HT1080 (cell line): ENCODE measurements at regions not wholly inside any gene's neighbourhood (a gene's known extent, or its start where the extent isn't known, plus 50 kb on each side); places are given as distances from the start of the nearest gene placed in this dataset.

ENCODE experiments used
- DNase-seq: peaks from one replicate; pipeline ENCODE4 v3.0.0-alpha.2; 2015; ENCODE audit warnings: low read depth

GRCh38 chr13:80133631-80134261 lies 207.2 kb downstream of the SPRY2 start:
- no peak for DNase-seq

GRCh38 chr13:80132741-80133601 lies 208.0 kb downstream of the SPRY2 start:
- no peak for DNase-seq

- DNase-seq, result peak; percentile 36
Measured at GRCh38 chr13:80131204-80131603, 209.7 kb downstream of the SPRY2 start.

- DNase-seq, result no peak
Measured at GRCh38 chr13:80126389-80127068, 214.4 kb downstream of the SPRY2 start.

- no peak for DNase-seq
Measured at GRCh38 chr13:80123945-80124344, 217.0 kb downstream of the SPRY2 start.

GRCh38 chr13:80121038-80121437 lies 219.9 kb downstream of the SPRY2 start:
- DNase-seq, result no peak

- no peak for DNase-seq
Measured at GRCh38 chr13:80118506-80118905, 222.4 kb downstream of the SPRY2 start.

- no peak for DNase-seq
Measured at GRCh38 chr13:80118099-80118498, 222.8 kb downstream of the SPRY2 start.

- no peak for DNase-seq
Measured at GRCh38 chr13:80117515-80117914, 223.4 kb downstream of the SPRY2 start.

GRCh38 chr13:80116107-80116506 lies 224.8 kb downstream of the SPRY2 start:
- DNase-seq, result peak; percentile 74

- DNase-seq, result no peak
Measured at GRCh38 chr13:80115616-80116015, 225.3 kb downstream of the SPRY2 start.

- DNase-seq, result no peak
Measured at GRCh38 chr13:80113714-80114454, 227.0 kb downstream of the SPRY2 start.

GRCh38 chr13:80109303-80109702 lies 231.6 kb downstream of the SPRY2 start:
- peak; percentile 52 for DNase-seq

- no peak for DNase-seq
Measured at GRCh38 chr13:80105350-80105749, 235.6 kb downstream of the SPRY2 start.

GRCh38 chr13:80101040-80101439 lies 239.9 kb downstream of the SPRY2 start:
- no peak for DNase-seq

GRCh38 chr13:80100636-80101035 lies 240.3 kb downstream of the SPRY2 start:
- DNase-seq, result no peak

- no peak for DNase-seq
Measured at GRCh38 chr13:80097561-80097960, 243.4 kb downstream of the SPRY2 start.

- DNase-seq, result no peak
Measured at GRCh38 chr13:80096383-80096782, 244.5 kb downstream of the SPRY2 start.

- no peak for DNase-seq
Measured at GRCh38 chr13:80094526-80094925, 246.4 kb downstream of the SPRY2 start.

- no peak for DNase-seq
Measured at GRCh38 chr13:80093888-80094287, 247.0 kb downstream of the SPRY2 start.

- DNase-seq, result peak; percentile 57
Measured at GRCh38 chr13:80086304-80086721, 254.6 kb downstream of the SPRY2 start.
